ENCODE measurements at regions not wholly inside any gene's neighbourhood (a gene's known extent, or its start where the extent isn't known, plus 50 kb on each side); places are given as distances from the start of the nearest gene placed in this dataset.

DNA sequence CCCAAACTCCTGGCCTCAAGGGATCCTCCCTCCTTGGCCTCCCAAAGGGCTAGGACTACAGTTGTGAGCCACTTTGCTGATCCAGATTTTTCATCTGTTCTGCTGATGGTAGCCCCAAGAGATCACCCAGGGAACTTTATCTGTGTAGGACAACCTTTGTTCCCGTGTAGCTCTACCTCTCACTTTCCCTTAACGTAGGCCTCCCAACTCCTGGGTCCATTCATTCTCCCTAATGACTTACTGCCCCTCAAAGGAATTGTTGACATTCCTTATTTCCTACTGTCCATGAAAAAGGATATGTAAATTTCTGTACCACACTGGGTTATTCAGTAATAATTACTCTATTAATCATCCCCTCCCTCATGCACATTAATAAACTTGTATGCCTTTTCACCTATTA lies 51.0 kb upstream of the PHF24 start:
- Histone ChIP-seq H3K36me3 (no peaks in the 10 kb centered on the region), H3K4me1 (no peaks in the 10 kb centered on the region), H3K27me3 (no peaks in the 10 kb centered on the region), H3K4me3 (no peak overlapping the region), H3K9me3 (no peaks in the 10 kb centered on the region), H3K27ac (no peak overlapping the region)
- ATAC-seq, result no peak
- TF ChIP-seq, protein P1, sequence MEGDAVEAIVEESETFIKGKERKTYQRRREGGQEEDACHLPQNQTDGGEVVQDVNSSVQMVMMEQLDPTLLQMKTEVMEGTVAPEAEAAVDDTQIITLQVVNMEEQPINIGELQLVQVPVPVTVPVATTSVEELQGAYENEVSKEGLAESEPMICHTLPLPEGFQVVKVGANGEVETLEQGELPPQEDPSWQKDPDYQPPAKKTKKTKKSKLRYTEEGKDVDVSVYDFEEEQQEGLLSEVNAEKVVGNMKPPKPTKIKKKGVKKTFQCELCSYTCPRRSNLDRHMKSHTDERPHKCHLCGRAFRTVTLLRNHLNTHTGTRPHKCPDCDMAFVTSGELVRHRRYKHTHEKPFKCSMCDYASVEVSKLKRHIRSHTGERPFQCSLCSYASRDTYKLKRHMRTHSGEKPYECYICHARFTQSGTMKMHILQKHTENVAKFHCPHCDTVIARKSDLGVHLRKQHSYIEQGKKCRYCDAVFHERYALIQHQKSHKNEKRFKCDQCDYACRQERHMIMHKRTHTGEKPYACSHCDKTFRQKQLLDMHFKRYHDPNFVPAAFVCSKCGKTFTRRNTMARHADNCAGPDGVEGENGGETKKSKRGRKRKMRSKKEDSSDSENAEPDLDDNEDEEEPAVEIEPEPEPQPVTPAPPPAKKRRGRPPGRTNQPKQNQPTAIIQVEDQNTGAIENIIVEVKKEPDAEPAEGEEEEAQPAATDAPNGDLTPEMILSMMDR (IDR thresholded peaks at IDR 0.05), result no peak
- DNase-seq, result no peak
- intact Hi-C loops (cut with DNase I), result no loop called here
- WGBS, 2 donors, result 75 to 77% methylated on average over 2 of the region's 2 CpGs
- FAIRE-seq, result no peak

DNA sequence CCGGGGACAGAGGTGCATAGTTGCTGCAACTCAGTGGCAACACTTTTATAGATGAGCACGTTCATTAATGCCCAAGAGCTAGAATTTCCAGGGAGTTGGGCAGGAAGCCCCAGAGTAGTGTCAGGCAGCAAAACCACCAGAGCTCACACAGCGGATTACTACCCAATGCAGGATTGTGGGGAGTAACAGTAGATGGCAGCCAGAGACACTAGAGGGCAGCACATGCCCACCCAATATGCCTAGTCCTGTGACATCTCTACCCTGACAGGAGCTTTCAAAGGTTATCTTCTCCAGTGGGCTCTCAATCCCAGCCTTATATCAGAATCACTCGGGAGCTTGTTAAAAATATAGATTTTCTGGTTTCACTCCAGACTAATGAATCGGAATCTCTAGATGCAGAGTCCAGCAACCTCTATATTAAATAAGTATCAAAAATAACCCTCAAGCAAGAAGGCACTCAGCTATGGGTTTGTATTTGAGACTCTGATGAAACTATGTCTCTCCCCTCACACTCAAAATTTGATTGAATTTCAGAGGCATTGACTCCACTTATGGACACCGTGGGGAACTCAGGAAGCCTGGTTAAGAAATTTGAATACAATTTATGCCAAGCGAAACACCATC lies 58.4 kb upstream of the PHF24 start:
- Histone ChIP-seq H3K4me1 (no peaks in the 10 kb centered on the region), H3K36me3 (no peaks in the 10 kb centered on the region), H3K9me3 (no peaks in the 10 kb centered on the region), H3K27me3 (peaks cover 0 to 7% (median 0%) of the 10 kb centered on the region in 4 donors), H3K27ac (no peak overlapping the region), H3K4me3 (no peak overlapping the region)
- FAIRE-seq (peak; percentile 63), DNase-seq (peak; percentile 52 to 78 (median 61)), ATAC-seq (peak; percentile 92 to 100 (median 100))
- TF ChIP-seq, protein P1 (IDR thresholded peaks at IDR 0.05), result peak; percentile 58 to 80 (median 72)
- intact Hi-C loops (cut with DNase I), result loop anchor here in 1 of 3 donors (10.0 kb wide), 1 partner anchor 575 kb away; no protein-coding TSS in a partner anchor
- WGBS, 2 donors, result 23 to 25% methylated on average over 7 of the region's 7 CpGs

DNA sequence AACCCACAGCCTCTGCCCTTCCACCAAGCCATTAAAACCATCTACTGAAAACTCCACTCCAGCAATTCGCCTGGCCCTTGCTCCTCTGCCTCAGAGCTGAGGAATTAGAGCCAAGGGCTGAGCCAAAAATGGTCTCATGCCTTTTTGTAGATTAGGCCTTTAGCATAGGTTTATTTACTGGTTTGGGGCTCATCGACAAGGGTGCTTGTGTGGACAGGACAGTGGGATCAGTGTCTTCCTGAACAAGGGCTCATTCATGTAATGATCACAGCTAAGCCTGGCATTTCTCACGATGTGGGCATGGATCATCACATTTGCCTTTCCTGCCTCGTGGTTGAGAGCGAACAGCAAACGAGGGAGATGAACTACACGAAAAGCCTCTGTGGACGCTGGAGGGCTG lies 59.2 kb upstream of the PHF24 start:
- intact Hi-C loops (cut with DNase I), result loop anchor here in 1 of 3 donors (10.0 kb wide), 1 partner anchor 576 kb away; no protein-coding TSS in a partner anchor
- DNase-seq, result no peak

DNA sequence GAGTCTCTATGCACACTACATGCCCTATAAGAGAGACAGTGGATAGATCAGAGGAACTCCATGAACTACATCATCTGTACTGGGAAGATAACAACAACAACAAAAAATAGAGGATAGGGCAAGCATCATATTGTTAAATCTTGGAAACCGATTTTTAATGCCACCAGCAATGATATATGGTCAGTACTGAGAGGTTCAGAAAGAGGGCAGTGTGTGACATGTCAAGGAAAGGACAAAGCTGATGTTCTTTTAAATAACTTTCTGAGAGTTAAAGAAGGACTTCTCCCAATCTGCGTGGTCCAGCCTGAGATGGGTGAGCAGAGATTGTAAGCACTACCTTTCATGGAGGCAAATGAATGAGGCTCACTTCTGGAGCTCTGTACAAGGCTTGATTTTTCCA lies 62.0 kb upstream of the PHF24 start:
- TF ChIP-seq, protein P1 (IDR thresholded peaks at IDR 0.05), result no peak
- peaks cover 0 to 10% (median 0%) of the 10 kb centered on the region in 4 donors for H3K27me3 ChIP-seq
- no peak overlapping the region for H3K27ac ChIP-seq
- H3K4me3 ChIP-seq, result no peak overlapping the region
- H3K9me3 ChIP-seq, result no peaks in the 10 kb centered on the region
- intact Hi-C loops (cut with DNase I), result loop anchor here in 1 of 3 donors (10.0 kb wide), 1 partner anchor 579 kb away; no protein-coding TSS in a partner anchor
- H3K36me3 ChIP-seq, result no peaks in the 10 kb centered on the region
- FAIRE-seq, result no peak
- H3K4me1 ChIP-seq, result no peaks in the 10 kb centered on the region
- ATAC-seq, result no peak
- no peak for DNase-seq
- WGBS, 2 donors, result 18% methylated on average over 2 of the region's 2 CpGs

More for the DNA sequence above, 59.2 kb upstream of the PHF24 start:
- Histone ChIP-seq H3K27ac (no peak overlapping the region), H3K27me3 (peaks cover 0 to 10% (median 0%) of the 10 kb centered on the region in 4 donors), H3K4me3 (no peak overlapping the region), H3K4me1 (no peaks in the 10 kb centered on the region), H3K9me3 (no peaks in the 10 kb centered on the region), H3K36me3 (no peaks in the 10 kb centered on the region)
- WGBS, 2 donors, result 36 to 44% methylated on average over 8 of the region's 8 CpGs
- no peak for ATAC-seq
- no peak for FAIRE-seq
- TF ChIP-seq, protein P1 (IDR thresholded peaks at IDR 0.05), result no peak

DNA sequence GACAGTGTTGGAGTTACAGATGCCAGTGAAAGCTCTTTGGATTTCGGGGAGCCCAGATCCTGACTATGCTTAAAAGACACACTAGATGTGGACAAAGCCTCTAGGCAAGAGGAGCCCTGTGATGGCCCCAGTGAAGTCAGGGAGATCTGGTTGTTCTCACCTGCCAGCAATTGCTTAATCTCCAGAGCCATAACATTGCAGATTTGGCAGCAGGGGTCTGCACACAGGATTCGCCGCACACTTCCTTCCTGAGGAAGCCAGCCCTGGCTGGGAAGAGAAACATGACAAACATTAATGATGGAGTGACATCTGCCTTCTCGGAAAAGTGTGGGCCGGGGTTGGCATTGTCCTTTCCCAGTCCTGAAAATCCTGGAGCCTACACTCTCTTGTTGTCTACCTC lies 65.2 kb upstream of the PHF24 start:
- no peak overlapping the region for H3K4me3 ChIP-seq
- H3K27ac ChIP-seq, result no peak overlapping the region
- H3K27me3 ChIP-seq, result peaks cover 0 to 4% (median 0%) of the 10 kb centered on the region in 4 donors
- WGBS, 2 donors, result 50 to 52% methylated on average over 5 of the region's 5 CpGs
- intact Hi-C loops (cut with DNase I), result loop anchor here in 1 of 3 donors (5.0 to 10.0 kb wide), 2 partner anchors 89 to 582 kb away; no protein-coding TSS in a partner anchor
- ATAC-seq (no peak), FAIRE-seq (no peak), DNase-seq (no peak)
- no peaks in the 10 kb centered on the region for H3K9me3 ChIP-seq
- no peaks in the 10 kb centered on the region for H3K36me3 ChIP-seq
- TF ChIP-seq, protein P1 (IDR thresholded peaks at IDR 0.05), result no peak
- H3K4me1 ChIP-seq, result no peaks in the 10 kb centered on the region

Data from pancreas (tissue), 10 donors.